WTC11 (cell line): ENCODE measurements at regions not wholly inside any gene's neighbourhood (a gene's known extent, or its start where the extent isn't known, plus 50 kb on each side); places are given as distances from the start of the nearest gene placed in this dataset.

ENCODE experiments used
- ATAC-seq: fragments of 200-7000 bp; cut with Tn5 transposase; 2 replicates; pipeline ENCODE4 v1.10.0; 2021; ENCODE audit warnings: mild to moderate bottlenecking, moderate library complexity
- CTCF ChIA-PET: fragments of 300-600 bp; sonication (Branson Sonifier 250); formaldehyde crosslinking; loops from one replicate; lab custom pipeline; 2021; ENCODE audit warnings: antibody characterized with exemption; lab: Charles Lee
- POLR2A ChIA-PET: fragments of 350-600 bp; sonication (Branson Sonifier 250); formaldehyde crosslinking; loops from one replicate; lab custom pipeline; 2021; ENCODE audit warnings: antibody characterized with exemption; lab: Charles Lee
- DNase-seq: peaks from one replicate; pipeline ENCODE4 v3.0.0; 2021; ENCODE audit warnings: low spot score
- H3K27ac Mint-ChIP-seq: 2 replicates; pipeline ENCODE4 v1.8.0; 2021; ENCODE audit warnings: mixed read lengths
- H3K27me3 Mint-ChIP-seq: 2 replicates; pipeline ENCODE4 v1.8.0; 2021; ENCODE audit warnings: low read depth, mild to moderate bottlenecking, moderate library complexity, mixed read lengths
- H3K36me3 Mint-ChIP-seq: 2 replicates; pipeline ENCODE4 v1.8.0; 2021; ENCODE audit warnings: mixed read lengths
- H3K4me1 Mint-ChIP-seq: 2 replicates; pipeline ENCODE4 v1.8.0; 2022; ENCODE audit warnings: mixed read lengths
- H3K4me3 Mint-ChIP-seq: 2 replicates; pipeline ENCODE4 v1.8.0; 2021; ENCODE audit warnings: mild to moderate bottlenecking, moderate library complexity, mixed read lengths
- H3K9me3 Mint-ChIP-seq: 2 replicates; pipeline ENCODE4 v1.8.0; 2021; ENCODE audit warnings: mixed read lengths
- CREM ChIP-seq: sonication (generic); formaldehyde crosslinking; IDR thresholded peaks from 2 replicates; pipeline ENCODE4 v1.8.1; 2022; ENCODE audit warnings: mild to moderate bottlenecking, missing genetic modification reagents, moderate library complexity
- EMX1 ChIP-seq: fragments of 250-450 bp; sonication (Bioruptor Pico); IDR thresholded peaks from 2 replicates; pipeline ENCODE4 v1.8.0; 2021; ENCODE audit warnings: mild to moderate bottlenecking
- FOXJ3 ChIP-seq: sonication (generic); formaldehyde crosslinking; IDR thresholded peaks from 2 replicates; pipeline ENCODE4 v1.9.0; 2021; ENCODE audit warnings: missing genetic modification reagents, mild to moderate bottlenecking, borderline replicate concordance
- KAT7 ChIP-seq: sonication (generic); formaldehyde crosslinking; IDR thresholded peaks from 2 replicates; pipeline ENCODE4 v1.8.1; 2023; ENCODE audit warnings: missing genetic modification reagents, mild to moderate bottlenecking, borderline replicate concordance
- MXD4 ChIP-seq: fragments of 250-450 bp; sonication (Bioruptor Pico); IDR thresholded peaks from 2 replicates; pipeline ENCODE4 v1.8.0; 2021; ENCODE audit warnings: mild to moderate bottlenecking, moderate library complexity, borderline replicate concordance
- RELA ChIP-seq: sonication (generic); formaldehyde crosslinking; IDR thresholded peaks from 2 replicates; pipeline ENCODE4 v1.8.1; 2022; ENCODE audit warnings: missing genetic modification reagents, mild to moderate bottlenecking, borderline replicate concordance
- TEAD4 ChIP-seq: sonication (generic); formaldehyde crosslinking; IDR thresholded peaks from 2 replicates; pipeline ENCODE4 v1.8.0; 2022; ENCODE audit warnings: mild to moderate bottlenecking, missing genetic modification reagents
- TP53 ChIP-seq: sonication (generic); formaldehyde crosslinking; IDR thresholded peaks from 2 replicates; pipeline ENCODE4 v1.8.1; 2023; ENCODE audit warnings: mild to moderate bottlenecking, missing genetic modification reagents
- ZBTB21 ChIP-seq: sonication (generic); formaldehyde crosslinking; IDR thresholded peaks from 2 replicates; pipeline ENCODE4 v1.8.1; 2023; ENCODE audit warnings: mild to moderate bottlenecking, missing genetic modification reagents, borderline replicate concordance
- ZBTB43 ChIP-seq: sonication (generic); formaldehyde crosslinking; IDR thresholded peaks from 2 replicates; pipeline ENCODE4 v1.8.1; 2023; ENCODE audit warnings: mild to moderate bottlenecking, missing genetic modification reagents
- ZNF121 ChIP-seq: sonication (generic); formaldehyde crosslinking; IDR thresholded peaks from 2 replicates; pipeline ENCODE4 v1.8.0; 2023; ENCODE audit warnings: missing genetic modification reagents
- ZNF396 ChIP-seq: fragments of 250-450 bp; sonication (Bioruptor Pico); IDR thresholded peaks from 2 replicates; pipeline ENCODE4 v1.8.0; 2021; ENCODE audit warnings: mild to moderate bottlenecking, moderate library complexity, borderline replicate concordance
- ZNF532 ChIP-seq: fragments of 250-450 bp; sonication (Bioruptor Pico); IDR thresholded peaks from 2 replicates; pipeline ENCODE4 v1.9.0; 2021; ENCODE audit warnings: mild to moderate bottlenecking, borderline replicate concordance
- TF ChIP-seq, protein P1 (sequence below): sonication (generic); formaldehyde crosslinking; IDR thresholded peaks from 2 replicates; pipeline ENCODE4 v1.8.0; 2023; ENCODE audit warnings: missing genetic modification reagents, mild to moderate bottlenecking, borderline replicate concordance

- POLR2A ChIA-PET = no interaction called here
These were observed 115.7 kb downstream of the RCHY1 start for GRCh38 chr4:75398501-75398900.

More at GRCh38 chr4:75398501-75398900, 115.7 kb downstream of the RCHY1 start:
- no peak for DNase-seq
- TF ChIP-seq ZNF532 (CRISPR knock-in tag) (no peak), CREM (CRISPR knock-in tag) (no peak), TP53 (CRISPR knock-in tag) (no peak), FOXJ3 (CRISPR knock-in tag) (no peak), ZBTB43 (CRISPR knock-in tag) (no peak), TEAD4 (CRISPR knock-in tag) (no peak), EMX1 (CRISPR knock-in tag) (no peak), RELA (no peak), MXD4 (CRISPR knock-in tag) (no peak), ZNF121 (CRISPR knock-in tag) (no peak), ZNF396 (CRISPR knock-in tag) (no peak), KAT7 (CRISPR knock-in tag) (no peak), ZBTB21 (no peak)
- TF ChIP-seq, protein P1, sequence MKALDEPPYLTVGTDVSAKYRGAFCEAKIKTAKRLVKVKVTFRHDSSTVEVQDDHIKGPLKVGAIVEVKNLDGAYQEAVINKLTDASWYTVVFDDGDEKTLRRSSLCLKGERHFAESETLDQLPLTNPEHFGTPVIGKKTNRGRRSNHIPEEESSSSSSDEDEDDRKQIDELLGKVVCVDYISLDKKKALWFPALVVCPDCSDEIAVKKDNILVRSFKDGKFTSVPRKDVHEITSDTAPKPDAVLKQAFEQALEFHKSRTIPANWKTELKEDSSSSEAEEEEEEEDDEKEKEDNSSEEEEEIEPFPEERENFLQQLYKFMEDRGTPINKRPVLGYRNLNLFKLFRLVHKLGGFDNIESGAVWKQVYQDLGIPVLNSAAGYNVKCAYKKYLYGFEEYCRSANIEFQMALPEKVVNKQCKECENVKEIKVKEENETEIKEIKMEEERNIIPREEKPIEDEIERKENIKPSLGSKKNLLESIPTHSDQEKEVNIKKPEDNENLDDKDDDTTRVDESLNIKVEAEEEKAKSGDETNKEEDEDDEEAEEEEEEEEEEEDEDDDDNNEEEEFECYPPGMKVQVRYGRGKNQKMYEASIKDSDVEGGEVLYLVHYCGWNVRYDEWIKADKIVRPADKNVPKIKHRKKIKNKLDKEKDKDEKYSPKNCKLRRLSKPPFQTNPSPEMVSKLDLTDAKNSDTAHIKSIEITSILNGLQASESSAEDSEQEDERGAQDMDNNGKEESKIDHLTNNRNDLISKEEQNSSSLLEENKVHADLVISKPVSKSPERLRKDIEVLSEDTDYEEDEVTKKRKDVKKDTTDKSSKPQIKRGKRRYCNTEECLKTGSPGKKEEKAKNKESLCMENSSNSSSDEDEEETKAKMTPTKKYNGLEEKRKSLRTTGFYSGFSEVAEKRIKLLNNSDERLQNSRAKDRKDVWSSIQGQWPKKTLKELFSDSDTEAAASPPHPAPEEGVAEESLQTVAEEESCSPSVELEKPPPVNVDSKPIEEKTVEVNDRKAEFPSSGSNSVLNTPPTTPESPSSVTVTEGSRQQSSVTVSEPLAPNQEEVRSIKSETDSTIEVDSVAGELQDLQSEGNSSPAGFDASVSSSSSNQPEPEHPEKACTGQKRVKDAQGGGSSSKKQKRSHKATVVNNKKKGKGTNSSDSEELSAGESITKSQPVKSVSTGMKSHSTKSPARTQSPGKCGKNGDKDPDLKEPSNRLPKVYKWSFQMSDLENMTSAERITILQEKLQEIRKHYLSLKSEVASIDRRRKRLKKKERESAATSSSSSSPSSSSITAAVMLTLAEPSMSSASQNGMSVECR (CRISPR knock-in tag) = no peak
- TF ChIP-seq, all 79 proteins: peak for 0
- Mint-ChIP-seq H3K36me3 (peaks cover 3% of the 10 kb centered on the region), H3K4me1 (peaks cover 10% of the 10 kb centered on the region), H3K4me3 (no peak overlapping the region), H3K9me3 (peaks cover 11% of the 10 kb centered on the region), H3K27me3 (peaks cover 18% of the 10 kb centered on the region), H3K27ac (no peak overlapping the region)
- CTCF ChIA-PET = no interaction called here
- no peak for ATAC-seq
